GM06990 (cell line): ENCODE measurements at regions not wholly inside any gene's neighbourhood (a gene's known extent, or its start where the extent isn't known, plus 50 kb on each side); places are given as distances from the start of the nearest gene placed in this dataset.

Source experiments
- DNase-seq: peaks from one replicate; pipeline ENCODE4 v3.0.0-alpha.2; 2011; ENCODE audit not compliant: insufficient read length; ENCODE audit errors: extremely low read depth
- H3K27me3 ChIP-seq: replicated peaks from 2 replicates; pipeline ENCODE4 v1.6.0; 2011; ENCODE audit warnings: low read length; ENCODE audit not compliant: control insufficient read depth, insufficient read depth
- H3K36me3 ChIP-seq: 2 replicates; pipeline ENCODE4 v1.5.1; 2011; ENCODE audit warnings: low read length; ENCODE audit not compliant: control insufficient read depth, insufficient read depth
- H3K4me3 ChIP-seq: replicated peaks from 2 replicates; pipeline ENCODE4 v1.5.1; 2011; ENCODE audit warnings: low read depth, mild to moderate bottlenecking, control low read depth, low read length
- CTCF ChIP-seq: IDR thresholded peaks from 2 replicates; pipeline ENCODE4 v1.5.1; 2011; ENCODE audit warnings: low read length, control low read depth, mild to moderate bottlenecking, inconsistent platforms; ENCODE audit not compliant: insufficient read depth, poor library complexity, severe bottlenecking

- no peaks in the 10 kb centered on the region for H3K36me3 ChIP-seq
- no peaks in the 10 kb centered on the region for H3K27me3 ChIP-seq
- H3K4me3 ChIP-seq = no peak overlapping the region
- TF ChIP-seq CTCF = no peak
- DNase-seq = no peak
Observed at GRCh38 chr1:221294242-221294641, 415.0 kb downstream of the HLX start.

- Histone ChIP-seq H3K4me3 (no peak overlapping the region), H3K27me3 (no peaks in the 10 kb centered on the region), H3K36me3 (no peaks in the 10 kb centered on the region)
- DNase-seq = no peak
- no peak for TF ChIP-seq CTCF
Observed at GRCh38 chr1:221302357-221302756, 423.1 kb downstream of the HLX start.

- H3K27me3 ChIP-seq = no peaks in the 10 kb centered on the region
- no peak for DNase-seq
- no peak for TF ChIP-seq CTCF
Observed at GRCh38 chr1:221302810-221303209, 423.6 kb downstream of the HLX start.

GRCh38 chr1:221303623-221304022 is 424.4 kb downstream of the HLX start:
- no peak overlapping the region for H3K4me3 ChIP-seq
- DNase-seq = no peak
- H3K27me3 ChIP-seq = no peaks in the 10 kb centered on the region
- no peaks in the 10 kb centered on the region for H3K36me3 ChIP-seq
- TF ChIP-seq CTCF = no peak

More at GRCh38 chr1:221302810-221303209, 423.6 kb downstream of the HLX start:
- Histone ChIP-seq H3K4me3 (no peak overlapping the region), H3K36me3 (no peaks in the 10 kb centered on the region)

- no peak for TF ChIP-seq CTCF
- no peaks in the 10 kb centered on the region for H3K27me3 ChIP-seq
- H3K4me3 ChIP-seq = no peak overlapping the region
- H3K36me3 ChIP-seq = no peaks in the 10 kb centered on the region
- DNase-seq = no peak
Observed at GRCh38 chr1:221306239-221306638, 427.0 kb downstream of the HLX start.
